PFSK-1 (cell line): ENCODE measurements at regions not wholly inside any gene's neighbourhood (a gene's known extent, or its start where the extent isn't known, plus 50 kb on each side); places are given as distances from the start of the nearest gene placed in this dataset.

Experiments
- POLR2AphosphoS5 ChIP-seq: IDR thresholded peaks from 2 replicates; pipeline ENCODE4 v1.6.1; 2012; ENCODE audit warnings: low read depth, mild to moderate bottlenecking, control low read depth, low read length, moderate library complexity
- SIN3A ChIP-seq: IDR thresholded peaks from 2 replicates; pipeline ENCODE4 v1.6.1; 2012; ENCODE audit warnings: mild to moderate bottlenecking, low read length, moderate library complexity, borderline replicate concordance; ENCODE audit not compliant: insufficient read depth
- TAF1 ChIP-seq: IDR thresholded peaks from 2 replicates; pipeline ENCODE4 v1.6.1; 2012; ENCODE audit warnings: low read length, control low read depth, borderline replicate concordance; ENCODE audit not compliant: insufficient read depth
- TF ChIP-seq, protein P1 (sequence below), 2 experiments: IDR thresholded peaks; 2 replicates each; pipeline versions ENCODE4 v1.6.1 to v1.8.0; 2011 to 2012; ENCODE audit warnings: low read depth in 2 of 2, low read length in 2 of 2, control low read depth in 1 of 2, inconsistent platforms in 1 of 2, mild to moderate bottlenecking in 1 of 2, moderate library complexity in 1 of 2; ENCODE audit not compliant: insufficient read depth in 1 of 2

DNA sequence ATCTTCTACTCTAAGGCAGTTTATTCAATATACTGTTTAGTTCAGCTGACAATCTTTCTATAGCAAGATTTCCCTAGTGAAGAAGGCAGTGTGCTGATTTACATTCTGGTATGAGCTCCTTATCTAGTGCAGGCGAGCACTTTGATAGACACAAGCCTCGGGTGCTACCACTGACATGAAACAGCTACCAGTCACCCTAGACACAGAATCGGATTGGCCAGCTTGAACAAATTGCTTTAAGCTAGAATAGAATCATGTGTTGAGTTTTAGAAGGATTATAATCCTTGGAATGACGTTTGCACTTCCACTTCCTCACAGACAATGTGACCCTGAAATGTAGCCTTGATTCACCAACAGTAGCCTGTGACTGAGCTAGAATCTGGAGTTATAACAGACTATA lies 394.0 kb downstream of the EPHA4 start:
- TF ChIP-seq POLR2AphosphoS5 (no peak), SIN3A (no peak), TAF1 (no peak)
- TF ChIP-seq, protein P1, sequence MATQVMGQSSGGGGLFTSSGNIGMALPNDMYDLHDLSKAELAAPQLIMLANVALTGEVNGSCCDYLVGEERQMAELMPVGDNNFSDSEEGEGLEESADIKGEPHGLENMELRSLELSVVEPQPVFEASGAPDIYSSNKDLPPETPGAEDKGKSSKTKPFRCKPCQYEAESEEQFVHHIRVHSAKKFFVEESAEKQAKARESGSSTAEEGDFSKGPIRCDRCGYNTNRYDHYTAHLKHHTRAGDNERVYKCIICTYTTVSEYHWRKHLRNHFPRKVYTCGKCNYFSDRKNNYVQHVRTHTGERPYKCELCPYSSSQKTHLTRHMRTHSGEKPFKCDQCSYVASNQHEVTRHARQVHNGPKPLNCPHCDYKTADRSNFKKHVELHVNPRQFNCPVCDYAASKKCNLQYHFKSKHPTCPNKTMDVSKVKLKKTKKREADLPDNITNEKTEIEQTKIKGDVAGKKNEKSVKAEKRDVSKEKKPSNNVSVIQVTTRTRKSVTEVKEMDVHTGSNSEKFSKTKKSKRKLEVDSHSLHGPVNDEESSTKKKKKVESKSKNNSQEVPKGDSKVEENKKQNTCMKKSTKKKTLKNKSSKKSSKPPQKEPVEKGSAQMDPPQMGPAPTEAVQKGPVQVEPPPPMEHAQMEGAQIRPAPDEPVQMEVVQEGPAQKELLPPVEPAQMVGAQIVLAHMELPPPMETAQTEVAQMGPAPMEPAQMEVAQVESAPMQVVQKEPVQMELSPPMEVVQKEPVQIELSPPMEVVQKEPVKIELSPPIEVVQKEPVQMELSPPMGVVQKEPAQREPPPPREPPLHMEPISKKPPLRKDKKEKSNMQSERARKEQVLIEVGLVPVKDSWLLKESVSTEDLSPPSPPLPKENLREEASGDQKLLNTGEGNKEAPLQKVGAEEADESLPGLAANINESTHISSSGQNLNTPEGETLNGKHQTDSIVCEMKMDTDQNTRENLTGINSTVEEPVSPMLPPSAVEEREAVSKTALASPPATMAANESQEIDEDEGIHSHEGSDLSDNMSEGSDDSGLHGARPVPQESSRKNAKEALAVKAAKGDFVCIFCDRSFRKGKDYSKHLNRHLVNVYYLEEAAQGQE (IDR thresholded peaks at IDR 0.05; ENCODE audit: insufficient read depth in 1 of 2, low read depth in 2 of 2, low read length in 2 of 2), result no peak
